Cardiac muscle cell (in vitro differentiated cells and primary cell): ENCODE measurements at regions not wholly inside any gene's neighbourhood (a gene's known extent, or its start where the extent isn't known, plus 50 kb on each side); places are given as distances from the start of the nearest gene placed in this dataset.
A peak's percentile ranks its signal among the peaks of the same experiment; 100 is the strongest.

ENCODE experiments used
- DNase-seq, 2 donors: peaks; one replicate each; pipeline versions ENCODE4 v3.0.0 to v3.0.0-alpha.2; 2010 to 2017; ENCODE audit warnings: low read depth in 1 of 2, low spot score in 1 of 2
- H3K27ac ChIP-seq: fragments of 200-600 bp; sonication (generic); 2 replicates; pipeline ENCODE4 v1.5.1; 2016
- H3K27me3 ChIP-seq: fragments of 200-600 bp; sonication (generic); 2 replicates; pipeline ENCODE4 v1.6.0; 2016; ENCODE audit warnings: control low read depth
- H3K36me3 ChIP-seq: fragments of 200-600 bp; sonication (generic); 2 replicates; pipeline ENCODE4 v1.5.1; 2016; ENCODE audit warnings: control low read depth
- H3K4me1 ChIP-seq: fragments of 200-600 bp; sonication (generic); 2 replicates; pipeline ENCODE4 v1.8.1; 2017; ENCODE audit warnings: low read depth, mild to moderate bottlenecking, mixed run types
- H3K4me3 ChIP-seq: fragments of 200-600 bp; sonication (generic); 2 replicates; pipeline ENCODE4 v1.5.1; 2016; ENCODE audit warnings: mild to moderate bottlenecking
- H3K9me3 ChIP-seq: fragments of 200-600 bp; sonication (generic); 2 replicates; pipeline ENCODE4 v1.5.1; 2017; ENCODE audit warnings: low read depth, mild to moderate bottlenecking, control low read depth
- TF ChIP-seq, protein P1 (sequence below): IDR thresholded peaks from 2 replicates; pipeline ENCODE4 v1.5.1; 2012; ENCODE audit warnings: low read depth, mild to moderate bottlenecking, low read length

DNA sequence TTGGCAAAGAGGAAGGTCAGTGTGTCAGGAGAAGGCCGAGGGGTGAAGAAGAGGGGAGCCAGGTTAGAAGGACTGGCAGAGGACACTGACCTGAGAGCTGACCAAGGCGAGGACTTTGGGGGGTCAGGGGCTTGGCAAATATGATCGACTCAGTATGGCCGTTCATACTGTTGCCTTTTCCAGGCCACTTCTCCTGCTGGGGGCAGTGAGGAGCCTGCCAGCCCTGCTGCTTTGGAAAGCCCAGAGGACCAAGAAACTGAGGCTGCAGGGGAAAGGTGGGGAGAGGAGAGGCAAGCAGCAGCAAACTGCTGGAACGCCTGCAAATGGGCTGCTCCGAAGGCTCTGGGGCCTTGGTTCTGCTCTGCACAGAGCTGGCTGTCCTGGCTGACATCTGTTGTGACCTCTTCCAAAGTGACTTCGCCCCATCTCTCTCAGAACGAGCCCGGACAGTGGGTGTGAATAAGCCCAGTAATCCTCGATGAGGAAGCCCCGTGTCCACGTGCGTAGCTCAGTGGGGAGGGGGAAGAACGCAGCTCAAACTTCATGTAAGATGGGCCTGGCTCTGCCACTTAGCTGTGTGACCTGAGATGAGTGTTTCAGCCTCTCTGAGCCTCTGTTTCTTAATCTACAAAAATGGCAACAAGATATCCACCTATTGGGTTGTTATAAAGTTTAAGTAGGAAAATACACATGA is 111.3 kb downstream of the SALL1 start:
- Histone ChIP-seq H3K27me3 (no peaks in the 10 kb centered on the region), H3K4me3 (no peak overlapping the region), H3K36me3 (no peaks in the 10 kb centered on the region), H3K9me3 (no peaks in the 10 kb centered on the region), H3K4me1 (no peaks in the 10 kb centered on the region), H3K27ac (no peak overlapping the region)
- TF ChIP-seq, protein P1, sequence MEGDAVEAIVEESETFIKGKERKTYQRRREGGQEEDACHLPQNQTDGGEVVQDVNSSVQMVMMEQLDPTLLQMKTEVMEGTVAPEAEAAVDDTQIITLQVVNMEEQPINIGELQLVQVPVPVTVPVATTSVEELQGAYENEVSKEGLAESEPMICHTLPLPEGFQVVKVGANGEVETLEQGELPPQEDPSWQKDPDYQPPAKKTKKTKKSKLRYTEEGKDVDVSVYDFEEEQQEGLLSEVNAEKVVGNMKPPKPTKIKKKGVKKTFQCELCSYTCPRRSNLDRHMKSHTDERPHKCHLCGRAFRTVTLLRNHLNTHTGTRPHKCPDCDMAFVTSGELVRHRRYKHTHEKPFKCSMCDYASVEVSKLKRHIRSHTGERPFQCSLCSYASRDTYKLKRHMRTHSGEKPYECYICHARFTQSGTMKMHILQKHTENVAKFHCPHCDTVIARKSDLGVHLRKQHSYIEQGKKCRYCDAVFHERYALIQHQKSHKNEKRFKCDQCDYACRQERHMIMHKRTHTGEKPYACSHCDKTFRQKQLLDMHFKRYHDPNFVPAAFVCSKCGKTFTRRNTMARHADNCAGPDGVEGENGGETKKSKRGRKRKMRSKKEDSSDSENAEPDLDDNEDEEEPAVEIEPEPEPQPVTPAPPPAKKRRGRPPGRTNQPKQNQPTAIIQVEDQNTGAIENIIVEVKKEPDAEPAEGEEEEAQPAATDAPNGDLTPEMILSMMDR = no peak
- DNase-seq = no peak

DNA sequence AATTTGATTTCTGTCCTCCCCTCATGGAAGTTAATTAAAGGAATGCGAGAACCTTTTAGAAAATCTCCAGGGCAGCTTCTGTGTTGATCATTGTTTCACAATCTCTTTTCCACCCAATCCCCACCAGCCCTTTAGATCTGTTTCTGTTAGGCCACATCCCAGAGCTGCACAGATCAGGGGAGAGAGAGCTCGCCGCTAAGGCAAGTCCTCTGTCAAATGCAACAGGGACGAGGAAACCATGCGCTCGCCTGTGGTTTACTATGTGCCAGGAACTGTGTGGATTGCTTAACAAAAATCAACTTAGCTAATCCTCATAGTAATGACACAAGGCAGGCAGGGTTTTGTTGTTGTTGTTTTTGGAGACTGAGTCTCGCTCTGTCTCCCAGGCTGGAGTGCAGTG is 115.4 kb downstream of the SALL1 start:
- TF ChIP-seq, protein P1 = no peak
- Histone ChIP-seq H3K4me1 (no peaks in the 10 kb centered on the region), H3K36me3 (no peaks in the 10 kb centered on the region), H3K4me3 (no peak overlapping the region), H3K9me3 (no peaks in the 10 kb centered on the region), H3K27me3 (no peaks in the 10 kb centered on the region), H3K27ac (no peak overlapping the region)
- DNase-seq = no peak

GRCh38 chr16:51035110-51035498 is 116.0 kb downstream of the SALL1 start:
- H3K4me1 ChIP-seq = no peaks in the 10 kb centered on the region
- H3K27me3 ChIP-seq = no peaks in the 10 kb centered on the region
- H3K9me3 ChIP-seq = no peaks in the 10 kb centered on the region
- TF ChIP-seq, protein P1 = no peak
- H3K4me3 ChIP-seq = no peak overlapping the region
- no peak overlapping the region for H3K27ac ChIP-seq
- H3K36me3 ChIP-seq = no peaks in the 10 kb centered on the region
- DNase-seq = peak in 1 of 2 donors; percentile 3

- no peaks in the 10 kb centered on the region for H3K9me3 ChIP-seq
- no peak overlapping the region for H3K27ac ChIP-seq
- H3K4me1 ChIP-seq = no peaks in the 10 kb centered on the region
- no peaks in the 10 kb centered on the region for H3K36me3 ChIP-seq
- H3K4me3 ChIP-seq = no peak overlapping the region
- no peaks in the 10 kb centered on the region for H3K27me3 ChIP-seq
- no peak for DNase-seq
- TF ChIP-seq, protein P1 = no peak
Observed at GRCh38 chr16:51034481-51035109, 116.5 kb downstream of the SALL1 start.

DNA sequence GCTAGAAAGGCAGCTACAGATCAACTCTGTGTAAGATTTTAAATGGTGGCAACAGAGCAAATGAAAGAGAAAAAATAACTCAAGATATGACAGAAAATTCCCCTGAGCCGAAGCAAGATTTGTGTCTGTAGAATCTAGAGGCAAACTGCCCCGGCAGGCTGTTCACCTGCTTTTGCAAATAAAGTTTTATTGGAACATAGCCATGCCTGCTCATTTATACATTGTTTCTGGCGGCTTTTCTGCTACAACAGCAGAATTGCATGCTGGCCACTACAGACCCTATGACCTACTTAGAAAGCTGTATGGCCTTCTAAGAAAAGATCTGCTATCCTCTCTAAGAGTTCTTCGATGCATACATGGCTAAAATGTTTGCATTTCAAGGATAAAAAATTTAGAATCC is 119.5 kb downstream of the SALL1 start:
- no peak for DNase-seq
- TF ChIP-seq, protein P1 = no peak
- Histone ChIP-seq H3K4me3 (no peak overlapping the region), H3K27ac (no peak overlapping the region), H3K9me3 (no peaks in the 10 kb centered on the region), H3K36me3 (no peaks in the 10 kb centered on the region), H3K27me3 (no peaks in the 10 kb centered on the region), H3K4me1 (no peaks in the 10 kb centered on the region)
